Transverse colon (tissue), 4 donors: ENCODE measurements at regions not wholly inside any gene's neighbourhood (a gene's known extent, or its start where the extent isn't known, plus 50 kb on each side); places are given as distances from the start of the nearest gene placed in this dataset.

ENCODE experiments used
- DNase-seq: peaks from one replicate; pipeline ENCODE4 v3.0.0-alpha.2; 2019
- H3K27ac ChIP-seq, 4 donors: fragments of 200-600 bp; sonication (generic); 2 replicates each; pipeline ENCODE4 v1.5.1; 2016 to 2018; ENCODE audit warnings: inconsistent platforms in 4 of 4
- H3K27me3 ChIP-seq: fragments of 200-600 bp; sonication (generic); 2 replicates; pipeline ENCODE4 v1.5.1; 2017; ENCODE audit warnings: inconsistent platforms
- H3K36me3 ChIP-seq, 4 donors: fragments of 200-600 bp; sonication (generic); 2 replicates each; pipeline ENCODE4 v1.5.1; 2017 to 2019; ENCODE audit warnings: inconsistent platforms in 4 of 4
- H3K4me1 ChIP-seq, 4 donors: fragments of 200-600 bp; sonication (generic); 2 replicates each; pipeline ENCODE4 v1.5.1; 2017 to 2020; ENCODE audit warnings: inconsistent platforms in 4 of 4
- H3K4me3 ChIP-seq, 4 donors: fragments of 200-600 bp; sonication (generic); 1 replicate in 1 of 4; 2 replicates in 3 of 4; pipeline versions ENCODE4 v1.5.1 to v1.6.1; 2017 to 2019; ENCODE audit warnings: inconsistent platforms in 4 of 4
- H3K9me3 ChIP-seq, 2 donors: fragments of 200-600 bp; sonication (generic); 2 replicates each; pipeline ENCODE4 v1.5.1; 2017 to 2019; ENCODE audit warnings: inconsistent platforms in 2 of 2
- EP300 ChIP-seq: sonication (generic); formaldehyde crosslinking; IDR thresholded peaks from one replicate; pipeline ENCODE4 v1.6.1; 2017; ENCODE audit warnings: antibody characterized with exemption, low read depth
- POLR2A ChIP-seq: fragments of 450-650 bp; IDR thresholded peaks from one replicate; pipeline ENCODE4 v1.6.1; 2016; ENCODE audit warnings: antibody characterized with exemption, mild to moderate bottlenecking, moderate library complexity
- POLR2AphosphoS5 ChIP-seq, 3 donors: sonication (generic); formaldehyde crosslinking; IDR thresholded peaks; one replicate each; pipeline ENCODE4 v1.6.1; 2016; ENCODE audit warnings: antibody characterized with exemption in 3 of 3
- WGBS, 2 donors: methylation state at CpG; one replicate each; pipeline ENCODE4 v1.1.5; 2018; ENCODE audit warnings: low coverage in 1 of 2; 5-methylcytosine and 5-hydroxymethylcytosine counted together
- in situ Hi-C, 4 donors: fragments of 200-750 bp; cut with MboI; loops; one replicate each; pipeline versions ENCODE4 v1.15.0 to v1.15.1; 2017; ENCODE audit warnings: low sequenced_read_pairs in 3 of 4, low pct_ligation_motif_present in 1 of 4, low pct_unique_long_range_greater_than_20kb in 1 of 4
- intact Hi-C: fragments of 100-400 bp; cut with DNase I; formaldehyde crosslinking; loops from one replicate; pipeline ENCODE4 v1.15.1; 2023; ENCODE audit warnings: low total_unique reads
- TF ChIP-seq, protein P1 (sequence below), 5 experiments: fragments of 200-600 bp in 3 of 5; fragments of 450-650 bp in 2 of 5; sonication (generic) in 3 of 5; IDR thresholded peaks; 1 replicate in 2 of 5; 2 replicates in 3 of 5; pipeline ENCODE4 v1.5.1; 2016 to 2017; ENCODE audit warnings: antibody characterized with exemption in 5 of 5, inconsistent platforms in 3 of 5, mild to moderate bottlenecking in 2 of 5, moderate library complexity in 1 of 5

DNA sequence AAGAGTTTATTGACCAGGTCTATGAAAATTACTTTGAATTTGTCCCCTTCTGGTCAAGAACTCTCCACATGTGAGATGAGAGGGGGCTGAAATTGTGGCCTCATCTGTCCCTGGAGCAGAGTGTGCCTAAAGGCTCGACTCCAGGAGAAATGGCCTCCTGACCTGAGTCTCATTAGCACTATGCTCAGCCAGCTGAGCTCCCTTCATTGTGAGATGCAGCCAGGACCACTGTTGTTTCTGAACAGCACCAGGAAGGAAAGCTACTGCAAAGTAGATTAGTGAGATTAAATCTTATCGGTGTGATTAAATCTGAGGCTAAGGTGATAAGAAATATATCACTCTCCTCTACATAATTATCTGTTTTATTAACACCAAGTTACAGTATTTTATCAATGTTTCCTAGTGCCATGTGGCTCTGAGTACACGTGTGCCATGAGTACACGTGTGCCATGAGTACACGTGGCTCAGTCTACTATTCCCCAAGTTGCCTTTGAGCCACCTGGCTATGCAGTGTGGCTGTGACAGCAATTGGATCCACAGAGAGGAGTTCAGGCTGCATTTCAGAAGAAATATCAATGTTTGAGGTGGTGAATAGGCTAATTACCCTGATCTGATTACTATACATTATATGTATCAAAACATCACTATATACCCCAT is 126.9 kb downstream of the IPMK start:
- H3K4me3 ChIP-seq, result no peak overlapping the region
- no peak overlapping the region for H3K27ac ChIP-seq
- no peaks in the 10 kb centered on the region for H3K36me3 ChIP-seq
- in situ Hi-C loops, result no loop called here
- TF ChIP-seq, protein P1, sequence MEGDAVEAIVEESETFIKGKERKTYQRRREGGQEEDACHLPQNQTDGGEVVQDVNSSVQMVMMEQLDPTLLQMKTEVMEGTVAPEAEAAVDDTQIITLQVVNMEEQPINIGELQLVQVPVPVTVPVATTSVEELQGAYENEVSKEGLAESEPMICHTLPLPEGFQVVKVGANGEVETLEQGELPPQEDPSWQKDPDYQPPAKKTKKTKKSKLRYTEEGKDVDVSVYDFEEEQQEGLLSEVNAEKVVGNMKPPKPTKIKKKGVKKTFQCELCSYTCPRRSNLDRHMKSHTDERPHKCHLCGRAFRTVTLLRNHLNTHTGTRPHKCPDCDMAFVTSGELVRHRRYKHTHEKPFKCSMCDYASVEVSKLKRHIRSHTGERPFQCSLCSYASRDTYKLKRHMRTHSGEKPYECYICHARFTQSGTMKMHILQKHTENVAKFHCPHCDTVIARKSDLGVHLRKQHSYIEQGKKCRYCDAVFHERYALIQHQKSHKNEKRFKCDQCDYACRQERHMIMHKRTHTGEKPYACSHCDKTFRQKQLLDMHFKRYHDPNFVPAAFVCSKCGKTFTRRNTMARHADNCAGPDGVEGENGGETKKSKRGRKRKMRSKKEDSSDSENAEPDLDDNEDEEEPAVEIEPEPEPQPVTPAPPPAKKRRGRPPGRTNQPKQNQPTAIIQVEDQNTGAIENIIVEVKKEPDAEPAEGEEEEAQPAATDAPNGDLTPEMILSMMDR (IDR thresholded peaks at IDR 0.05), result no peak
- TF ChIP-seq EP300 (no peak), POLR2A (no peak), POLR2AphosphoS5 (IDR thresholded peaks at IDR 0.05) (no peak)
- intact Hi-C loops, result no loop called here
- 54 to 68% methylated on average over 4 to 5 of the region's 5 CpGs for WGBS, 2 donors
- no peaks in the 10 kb centered on the region for H3K9me3 ChIP-seq
- DNase-seq, result no peak
- H3K27me3 ChIP-seq, result no peaks in the 10 kb centered on the region
- H3K4me1 ChIP-seq, result no peaks in the 10 kb centered on the region

DNA sequence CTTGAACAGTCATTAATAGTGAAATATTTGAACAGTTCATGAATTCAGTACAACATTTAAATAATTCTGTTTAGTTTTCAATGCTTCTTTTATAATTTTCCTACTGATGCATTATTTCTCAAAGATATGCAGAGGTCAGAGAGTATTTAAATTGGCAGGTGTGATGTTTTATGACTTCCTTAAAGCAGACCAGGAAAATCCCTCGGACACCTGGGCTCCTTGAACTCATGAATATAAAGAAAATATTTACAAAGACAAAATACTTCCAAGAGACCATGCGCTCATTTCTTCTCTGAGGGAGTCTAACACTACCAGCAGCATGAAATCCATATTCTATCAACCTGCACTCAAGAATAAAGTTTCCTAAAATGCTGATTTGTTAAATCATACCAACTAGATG is 127.6 kb downstream of the IPMK start:
- Histone ChIP-seq H3K4me1 (no peaks in the 10 kb centered on the region), H3K9me3 (no peaks in the 10 kb centered on the region), H3K27ac (no peak overlapping the region), H3K27me3 (no peaks in the 10 kb centered on the region), H3K4me3 (no peak overlapping the region), H3K36me3 (no peaks in the 10 kb centered on the region)
- intact Hi-C loops, result no loop called here
- in situ Hi-C loops, result no loop called here
- WGBS, 2 donors, result 33 to 36% methylated on average over 1 to 2 of the region's 2 CpGs
- no peak for TF ChIP-seq POLR2AphosphoS5 (IDR thresholded peaks at IDR 0.05)
- TF ChIP-seq, protein P1 (IDR thresholded peaks at IDR 0.05), result no peak
- no peak for TF ChIP-seq POLR2A
- TF ChIP-seq EP300, result no peak
- DNase-seq, result no peak

DNA sequence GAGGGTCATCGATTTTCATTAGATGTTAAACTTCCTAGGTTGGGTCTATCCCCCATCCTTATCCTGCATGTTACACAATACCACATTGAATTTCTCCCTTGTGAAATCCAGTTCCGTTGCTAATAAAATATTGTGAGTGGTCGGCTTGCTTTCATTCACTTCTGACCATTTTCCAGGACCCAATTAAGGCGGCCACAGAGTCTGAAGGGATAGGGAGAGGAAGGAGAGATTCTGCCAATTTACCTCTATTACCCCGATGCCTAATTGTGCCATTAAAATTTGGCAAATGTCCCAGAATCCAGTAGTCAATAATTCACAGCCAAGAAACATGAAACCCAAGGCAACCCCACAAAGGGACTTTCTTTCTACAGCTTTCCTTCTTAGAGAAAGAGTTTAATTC is 129.9 kb downstream of the IPMK start:
- in situ Hi-C loops, result no loop called here
- intact Hi-C loops, result no loop called here
- Histone ChIP-seq H3K4me1 (no peaks in the 10 kb centered on the region), H3K9me3 (no peaks in the 10 kb centered on the region), H3K36me3 (no peaks in the 10 kb centered on the region), H3K27ac (no peak overlapping the region), H3K4me3 (no peak overlapping the region), H3K27me3 (no peaks in the 10 kb centered on the region)
- TF ChIP-seq POLR2AphosphoS5 (IDR thresholded peaks at IDR 0.05) (no peak), POLR2A (no peak), EP300 (no peak)
- TF ChIP-seq, protein P1 (IDR thresholded peaks at IDR 0.05), result no peak
- DNase-seq, result no peak
- 33 to 44% methylated on average over 1 to 5 of the region's 5 CpGs for WGBS, 2 donors

DNA sequence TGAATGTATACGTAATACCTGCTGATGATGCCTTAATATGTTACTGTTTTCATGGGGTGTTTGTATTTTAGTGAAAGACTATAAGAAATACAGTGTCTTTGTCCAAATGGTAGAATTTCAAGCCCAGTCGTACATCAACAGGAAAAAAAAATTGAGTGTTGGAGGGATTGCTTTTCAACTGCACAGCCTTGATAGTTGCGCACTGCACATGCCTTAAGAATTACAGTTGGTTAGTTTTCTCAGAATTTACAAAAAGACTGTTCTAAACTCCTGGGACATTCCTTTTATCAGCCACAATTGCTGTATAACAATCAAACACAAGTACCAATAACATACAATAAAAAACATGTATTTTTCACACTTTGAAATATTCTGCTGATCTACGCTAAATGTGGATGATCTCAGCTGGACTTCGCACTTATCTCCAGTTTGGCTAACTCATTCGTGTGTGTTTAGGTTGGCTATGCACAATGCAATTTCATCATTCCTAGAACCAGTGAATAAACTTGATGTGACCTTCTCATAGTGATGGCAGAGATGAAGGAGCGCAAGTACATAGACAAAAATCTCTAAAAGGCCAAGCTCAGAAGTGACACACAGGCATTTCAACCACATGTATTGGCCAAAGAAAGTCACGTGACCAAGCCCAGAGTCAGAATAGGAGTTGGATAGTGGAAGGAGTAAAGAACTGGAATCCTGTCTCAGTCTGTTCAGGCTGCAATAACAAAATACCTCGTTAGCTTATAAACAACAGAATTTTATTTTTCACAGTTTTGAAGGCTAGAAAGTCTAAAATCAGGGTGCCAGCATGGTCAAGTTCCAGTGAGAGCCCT is 152.3 kb downstream of the IPMK start:
- H3K36me3 ChIP-seq, result no peaks in the 10 kb centered on the region
- H3K9me3 ChIP-seq, result no peaks in the 10 kb centered on the region
- in situ Hi-C loops, result no loop called here
- no peak overlapping the region for H3K27ac ChIP-seq
- H3K27me3 ChIP-seq, result no peaks in the 10 kb centered on the region
- WGBS, 2 donors, result 87 to 91% methylated on average over 9 of the region's 9 CpGs
- intact Hi-C loops, result no loop called here
- no peak for DNase-seq
- H3K4me1 ChIP-seq, result no peaks in the 10 kb centered on the region
- TF ChIP-seq POLR2AphosphoS5 (IDR thresholded peaks at IDR 0.05) (no peak), POLR2A (no peak), EP300 (no peak)
- TF ChIP-seq, protein P1 (IDR thresholded peaks at IDR 0.05), result no peak
- no peak overlapping the region for H3K4me3 ChIP-seq
